Neural cell (in vitro differentiated cells): ENCODE measurements at regions not wholly inside any gene's neighbourhood (a gene's known extent, or its start where the extent isn't known, plus 50 kb on each side); places are given as distances from the start of the nearest gene placed in this dataset.

Experiments
- H2AFZ ChIP-seq: fragments of 200-600, 300-800 bp; sonication (generic), shearing (Covaris generic); 2 replicates; pipeline ENCODE4 v1.6.0; 2014; ENCODE audit warnings: low read depth, mild to moderate bottlenecking, antibody characterized with exemption, low read length, moderate library complexity
- H3F3A ChIP-seq: fragments of 200-600 bp; shearing (Covaris generic); 2 replicates; pipeline ENCODE4 v1.6.1; 2016; ENCODE audit warnings: mild to moderate bottlenecking, moderate library complexity, mixed read lengths, antibody characterized with exemption, low read length; ENCODE audit not compliant: insufficient read depth, poor library complexity, severe bottlenecking
- H3K27ac ChIP-seq: fragments of 200-600, 300-800 bp; sonication (generic), shearing (Covaris generic); 2 replicates; pipeline ENCODE4 v1.5.1; 2014; ENCODE audit warnings: mild to moderate bottlenecking, low read length, moderate library complexity
- H3K27me3 ChIP-seq: fragments of 300-800, 200-600 bp; sonication (generic), shearing (Covaris generic); 2 replicates; pipeline ENCODE4 v1.6.0; 2014; ENCODE audit warnings: mild to moderate bottlenecking, low read depth, low read length, moderate library complexity; ENCODE audit not compliant: insufficient read depth
- H3K36me3 ChIP-seq: fragments of 300-800, 200-600 bp; sonication (generic), shearing (Covaris generic); 2 replicates; pipeline ENCODE4 v1.5.1; 2014; ENCODE audit warnings: mild to moderate bottlenecking, antibody characterized with exemption, low read length, moderate library complexity; ENCODE audit not compliant: insufficient read depth
- H3K4me2 ChIP-seq: fragments of 300-800, 200-600 bp; sonication (generic), shearing (Covaris generic); 2 replicates; pipeline ENCODE4 v1.6.0; 2014; ENCODE audit warnings: mild to moderate bottlenecking, low read length
- H3K4me3 ChIP-seq: fragments of 300-800, 200-600 bp; sonication (generic), shearing (Covaris generic); 2 replicates; pipeline ENCODE4 v1.5.1; 2014; ENCODE audit warnings: mild to moderate bottlenecking, low read length, moderate library complexity
- H3K79me2 ChIP-seq: fragments of 200-600 bp; shearing (Covaris generic); replicated peaks from 2 replicates; pipeline ENCODE4 v1.6.0; 2014; ENCODE audit warnings: mild to moderate bottlenecking, low read length, moderate library complexity; ENCODE audit not compliant: insufficient read depth
- H3K9ac ChIP-seq: fragments of 300-800, 200-600 bp; sonication (generic), shearing (Covaris generic); 2 replicates; pipeline ENCODE4 v1.6.1; 2016; ENCODE audit warnings: mild to moderate bottlenecking, low read length, mixed read lengths
- H3K9me2 ChIP-seq: fragments of 200-600 bp; shearing (Covaris generic); 2 replicates; pipeline ENCODE4 v1.6.1; 2016; ENCODE audit warnings: mild to moderate bottlenecking, low read length, mixed read lengths; ENCODE audit not compliant: insufficient read depth
- H3K9me3 ChIP-seq: fragments of 200-600, 300-800 bp; sonication (generic), shearing (Covaris generic); 2 replicates; pipeline ENCODE4 v1.6.1; 2016; ENCODE audit warnings: mild to moderate bottlenecking, mixed run types, low read length, moderate library complexity, mixed read lengths
- H4K20me1 ChIP-seq: fragments of 200-600 bp; shearing (Covaris generic); 2 replicates; pipeline ENCODE4 v1.6.1; 2016; ENCODE audit warnings: mild to moderate bottlenecking, mixed run types; ENCODE audit not compliant: insufficient read depth
- CTCF ChIP-seq: fragments of 450-650 bp; IDR thresholded peaks from 2 replicates; pipeline ENCODE4 v1.5.1; 2014; ENCODE audit warnings: antibody characterized with exemption, mild to moderate bottlenecking, moderate library complexity; ENCODE audit not compliant: poor library complexity, severe bottlenecking
- EZH2 ChIP-seq: fragments of 200-600, 300-800 bp; shearing (Covaris generic), sonication (generic); IDR thresholded peaks from 2 replicates; pipeline ENCODE4 v1.6.1; 2014; ENCODE audit warnings: antibody characterized with exemption, low read length, borderline replicate concordance, mild to moderate bottlenecking; ENCODE audit not compliant: insufficient read depth, poor library complexity, severe bottlenecking
- MXI1 ChIP-seq: fragments of 450-650 bp; conservative IDR thresholded peaks from 2 replicates; pipeline ENCODE4 v1.6.1; 2014; ENCODE audit warnings: antibody characterized with exemption, mild to moderate bottlenecking; ENCODE audit not compliant: poor library complexity, severe bottlenecking
- POLR2AphosphoS5 ChIP-seq: IDR thresholded peaks from 2 replicates; pipeline ENCODE4 v1.6.1; 2012
- RAD21 ChIP-seq: fragments of 450-650 bp; conservative IDR thresholded peaks from 2 replicates; pipeline ENCODE4 v1.6.1; 2014; ENCODE audit warnings: antibody characterized with exemption, mild to moderate bottlenecking, moderate library complexity
- REST ChIP-seq: IDR thresholded peaks from 2 replicates; pipeline ENCODE4 v1.6.1; 2012; ENCODE audit warnings: borderline replicate concordance

- no peaks in the 10 kb centered on the region for H3F3A ChIP-seq
- no peaks in the 10 kb centered on the region for H3K36me3 ChIP-seq
These were observed 448.1 kb upstream of the SMIM21 start for GRCh38 chr18:75875559-75875958.

GRCh38 chr18:75874401-75875089, 447.0 kb upstream of the SMIM21 start:
- H3K27me3 ChIP-seq = no peaks in the 10 kb centered on the region
- H3K36me3 ChIP-seq = no peaks in the 10 kb centered on the region
- peaks cover 3% of the 10 kb centered on the region for H3K9me3 ChIP-seq
- no peak overlapping the region for H2AFZ ChIP-seq
- no peak overlapping the region for H3K27ac ChIP-seq
- H3K4me3 ChIP-seq = no peak overlapping the region
- H4K20me1 ChIP-seq = no peaks in the 10 kb centered on the region
- TF ChIP-seq REST (no peak), MXI1 (no peak)
- no peaks in the 10 kb centered on the region for H3F3A ChIP-seq
- no peaks in the 10 kb centered on the region for H3K79me2 ChIP-seq
- H3K9ac ChIP-seq = no peak overlapping the region
- H3K4me2 ChIP-seq = no peak overlapping the region
- no peaks in the 10 kb centered on the region for H3K9me2 ChIP-seq

More at GRCh38 chr18:75875559-75875958, 448.1 kb upstream of the SMIM21 start:
- H3K27me3 ChIP-seq = no peaks in the 10 kb centered on the region
- H3K9me3 ChIP-seq = peaks cover 3% of the 10 kb centered on the region
- H3K4me3 ChIP-seq = no peak overlapping the region
- no peak for TF ChIP-seq EZH2
- TF ChIP-seq RAD21 = no peak
- TF ChIP-seq CTCF = no peak
- TF ChIP-seq REST = no peak
- TF ChIP-seq POLR2AphosphoS5 = no peak
- no peaks in the 10 kb centered on the region for H3K9me2 ChIP-seq
- H2AFZ ChIP-seq = no peak overlapping the region
- H3K4me2 ChIP-seq = no peak overlapping the region
- H3K27ac ChIP-seq = no peak overlapping the region
- no peak overlapping the region for H3K9ac ChIP-seq
- H3K79me2 ChIP-seq = no peaks in the 10 kb centered on the region
- no peaks in the 10 kb centered on the region for H4K20me1 ChIP-seq
